ENCODE measurements at regions not wholly inside any gene's neighbourhood (a gene's known extent, or its start where the extent isn't known, plus 50 kb on each side); places are given as distances from the start of the nearest gene placed in this dataset.

DNA sequence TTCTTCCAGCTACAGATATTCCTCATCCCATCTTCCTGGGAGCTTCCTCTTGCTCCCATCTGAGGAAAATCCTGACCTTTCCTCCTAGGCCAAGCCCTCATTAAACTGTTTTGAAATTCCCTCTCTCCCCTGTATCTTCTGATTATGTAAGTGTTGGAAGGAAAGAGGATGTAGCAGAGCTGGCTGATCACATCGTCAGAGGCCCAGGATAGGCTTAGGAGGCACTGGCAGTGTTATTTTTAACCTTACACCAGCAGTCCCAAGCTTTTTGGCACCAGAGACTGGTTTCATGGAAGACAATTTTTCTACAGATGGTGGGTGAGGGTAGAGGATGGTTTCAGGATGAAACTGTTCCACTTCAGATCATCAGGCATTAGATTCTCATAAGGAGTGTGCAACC lies 630.4 kb downstream of the EPHA4 start:
- TF ChIP-seq, protein P1, sequence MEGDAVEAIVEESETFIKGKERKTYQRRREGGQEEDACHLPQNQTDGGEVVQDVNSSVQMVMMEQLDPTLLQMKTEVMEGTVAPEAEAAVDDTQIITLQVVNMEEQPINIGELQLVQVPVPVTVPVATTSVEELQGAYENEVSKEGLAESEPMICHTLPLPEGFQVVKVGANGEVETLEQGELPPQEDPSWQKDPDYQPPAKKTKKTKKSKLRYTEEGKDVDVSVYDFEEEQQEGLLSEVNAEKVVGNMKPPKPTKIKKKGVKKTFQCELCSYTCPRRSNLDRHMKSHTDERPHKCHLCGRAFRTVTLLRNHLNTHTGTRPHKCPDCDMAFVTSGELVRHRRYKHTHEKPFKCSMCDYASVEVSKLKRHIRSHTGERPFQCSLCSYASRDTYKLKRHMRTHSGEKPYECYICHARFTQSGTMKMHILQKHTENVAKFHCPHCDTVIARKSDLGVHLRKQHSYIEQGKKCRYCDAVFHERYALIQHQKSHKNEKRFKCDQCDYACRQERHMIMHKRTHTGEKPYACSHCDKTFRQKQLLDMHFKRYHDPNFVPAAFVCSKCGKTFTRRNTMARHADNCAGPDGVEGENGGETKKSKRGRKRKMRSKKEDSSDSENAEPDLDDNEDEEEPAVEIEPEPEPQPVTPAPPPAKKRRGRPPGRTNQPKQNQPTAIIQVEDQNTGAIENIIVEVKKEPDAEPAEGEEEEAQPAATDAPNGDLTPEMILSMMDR (IDR thresholded peaks at IDR 0.05; ENCODE audit: insufficient read depth, low read depth, low read length), result no peak
- no peak for TF ChIP-seq EZH2 (IDR thresholded peaks at IDR 0.05; ENCODE audit: insufficient read depth, low read length)
